ENCODE measurements at regions not wholly inside any gene's neighbourhood (a gene's known extent, or its start where the extent isn't known, plus 50 kb on each side); places are given as distances from the start of the nearest gene placed in this dataset.

DNA sequence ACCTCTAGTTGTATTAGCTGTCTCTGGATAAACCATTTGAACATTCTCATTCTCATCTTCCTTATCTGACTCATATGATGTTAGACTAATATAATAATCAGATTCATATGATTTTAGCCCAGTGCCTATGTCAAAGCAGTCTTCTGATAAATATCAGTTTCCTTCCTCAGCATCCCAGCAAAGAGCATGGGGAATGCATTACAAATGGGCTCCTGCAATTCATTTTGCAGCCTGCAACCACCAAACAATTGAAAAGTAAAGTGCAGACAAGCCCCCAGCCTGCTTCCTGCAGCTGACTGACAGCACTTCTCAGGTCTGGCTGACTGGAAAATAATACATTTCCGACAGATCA is 78.2 kb upstream of the STAC start:
- DNase-seq, result no peak

DNA sequence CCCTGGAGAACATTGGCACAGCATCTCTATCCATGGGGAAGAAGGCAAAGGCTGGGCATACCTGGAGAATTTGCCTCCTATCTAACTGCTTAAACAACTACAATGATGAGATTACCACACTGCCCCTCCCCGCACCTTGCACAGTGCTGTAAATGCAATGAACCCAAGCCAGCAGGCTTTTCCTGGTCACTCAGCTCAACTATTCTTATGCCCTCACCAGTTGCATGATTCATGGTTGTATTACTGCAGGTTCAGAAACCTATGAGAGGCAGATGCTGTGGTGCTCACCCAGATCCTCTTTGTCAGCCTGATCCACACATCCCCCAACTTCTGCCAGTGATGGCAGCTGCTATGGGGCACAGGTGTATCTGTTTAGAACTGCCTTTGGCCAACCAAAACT is 77.7 kb upstream of the STAC start:
- DNase-seq, result no peak

DNA sequence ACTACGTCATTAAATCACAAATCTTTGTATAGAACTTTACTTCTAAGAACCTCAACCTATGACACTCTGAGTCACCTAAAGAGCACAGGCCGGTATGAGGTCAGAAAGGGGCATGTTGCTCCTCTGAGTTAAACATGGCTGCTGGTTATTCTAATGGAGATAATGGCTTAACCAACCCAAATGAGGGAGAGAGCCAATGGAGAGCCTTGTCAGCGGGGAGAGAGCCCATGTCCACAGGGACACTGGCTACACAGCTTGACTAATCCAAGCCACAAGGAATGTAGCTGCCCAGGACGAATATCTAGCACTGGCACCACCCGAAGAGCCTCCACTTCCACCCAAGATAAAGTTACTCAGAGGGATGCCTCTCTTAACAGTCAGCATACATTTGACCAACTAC is 77.0 kb upstream of the STAC start:
- no peak for DNase-seq

DNA sequence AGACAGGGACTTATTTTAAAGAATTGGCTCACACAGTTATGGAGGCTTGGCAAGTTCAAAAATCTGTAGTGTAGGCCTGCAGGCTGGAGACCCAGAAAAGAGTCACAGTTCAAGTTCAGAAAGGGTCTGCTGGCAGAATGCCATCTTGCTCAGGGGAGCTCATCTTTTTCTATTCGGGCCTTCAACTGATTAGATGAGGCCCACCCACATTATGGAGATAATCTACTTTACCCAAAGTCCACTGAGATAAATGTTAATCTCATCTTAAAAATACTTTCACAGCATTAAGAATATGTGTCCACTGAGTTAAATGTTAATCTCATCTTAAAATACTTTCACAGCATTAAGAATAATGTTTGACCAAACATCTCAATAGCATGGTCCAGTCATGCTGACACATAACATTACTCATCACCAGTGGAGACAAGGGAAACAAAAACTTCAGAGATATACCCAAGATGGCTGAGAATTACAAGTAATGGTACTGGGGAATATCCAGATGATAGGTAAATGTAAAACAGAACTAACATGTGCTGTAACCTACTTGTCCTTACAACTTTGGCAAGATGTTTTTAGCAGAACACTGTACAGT is 74.3 kb upstream of the STAC start:
- no peak for DNase-seq

DNA sequence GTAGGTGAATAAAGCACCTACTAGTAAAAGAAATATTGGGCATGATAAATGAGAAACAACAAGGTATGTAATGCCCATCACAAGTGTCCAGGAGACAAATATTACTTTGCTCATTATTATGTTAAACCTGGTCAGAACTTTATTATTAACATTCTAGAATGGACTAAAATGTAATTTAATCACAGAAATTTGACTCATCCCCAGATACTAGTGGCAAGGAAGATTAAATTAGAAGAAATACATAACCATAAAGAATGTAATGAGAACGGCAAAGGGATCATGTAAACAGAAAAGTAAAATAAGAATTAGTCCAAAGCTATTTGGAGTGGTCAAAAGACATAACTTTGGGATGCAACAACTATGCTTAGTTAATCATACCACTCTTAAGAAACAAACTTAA is 71.2 kb upstream of the STAC start:
- no peak for DNase-seq

DNA sequence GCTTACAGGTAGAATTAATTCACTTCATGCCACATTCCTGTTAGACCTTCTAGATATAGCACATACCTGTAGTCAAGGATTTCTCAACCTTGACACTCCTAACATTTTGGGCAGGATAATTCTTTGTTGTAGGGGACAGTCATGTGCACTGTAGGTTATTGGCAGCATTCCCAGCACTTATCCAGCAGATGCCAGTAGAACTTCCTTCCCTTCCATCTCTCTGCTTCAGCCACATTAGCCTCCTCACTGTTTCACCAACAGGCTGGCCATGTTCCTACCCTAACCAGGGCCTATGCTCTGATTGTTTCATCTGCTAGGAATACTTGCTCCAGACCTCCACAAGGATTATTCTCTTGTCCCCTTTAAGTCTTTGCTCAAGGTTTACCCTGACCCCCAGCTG is 68.0 kb upstream of the STAC start:
- no peak for DNase-seq

DNA sequence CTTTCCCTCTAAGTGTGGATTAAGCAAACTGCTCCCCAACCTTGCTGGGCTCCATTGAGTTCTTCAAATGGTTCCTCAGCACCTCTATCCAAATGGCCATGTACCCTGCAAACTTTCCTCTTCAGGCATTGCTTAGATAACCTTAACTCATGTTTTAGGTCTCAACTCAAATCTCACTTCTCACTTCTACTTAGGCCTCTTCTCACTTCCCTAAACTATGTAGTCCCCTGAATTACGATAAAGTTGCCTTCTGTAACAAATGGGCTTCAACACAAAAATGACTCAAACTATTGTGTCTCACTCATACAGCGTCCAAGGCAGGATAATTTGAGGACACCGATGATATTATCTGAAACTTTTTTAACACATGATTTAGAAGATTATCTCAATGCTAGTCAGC is 62.4 kb upstream of the STAC start:
- no peak for DNase-seq

DNA sequence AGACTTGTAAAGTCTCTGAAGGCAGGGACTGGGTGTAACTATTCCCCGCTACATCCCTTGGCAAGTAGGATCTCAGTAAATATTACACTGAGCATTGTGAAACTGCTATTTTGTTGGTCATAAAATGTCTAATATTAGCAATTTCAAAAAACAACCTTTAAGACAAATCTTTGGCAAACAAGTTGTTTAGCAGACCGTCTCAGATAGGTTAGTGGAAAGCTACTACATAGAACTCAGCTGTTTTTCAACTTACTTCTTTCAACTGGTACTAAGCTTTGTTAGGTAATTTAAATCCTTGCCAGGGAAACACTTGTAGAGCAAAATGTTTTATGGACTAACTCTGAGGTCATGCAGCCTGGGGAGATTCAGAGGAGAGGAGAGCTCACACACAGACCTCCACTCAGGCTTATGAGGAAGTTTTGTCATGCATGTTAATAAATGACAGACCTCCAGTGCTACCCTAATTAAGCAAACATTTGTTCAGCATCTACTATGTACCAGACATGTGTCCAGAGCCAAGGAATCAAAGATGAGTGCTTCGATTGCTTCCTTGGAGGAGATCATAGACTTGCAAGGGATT is 61.6 kb upstream of the STAC start:
- DNase-seq, result no peak

DNA sequence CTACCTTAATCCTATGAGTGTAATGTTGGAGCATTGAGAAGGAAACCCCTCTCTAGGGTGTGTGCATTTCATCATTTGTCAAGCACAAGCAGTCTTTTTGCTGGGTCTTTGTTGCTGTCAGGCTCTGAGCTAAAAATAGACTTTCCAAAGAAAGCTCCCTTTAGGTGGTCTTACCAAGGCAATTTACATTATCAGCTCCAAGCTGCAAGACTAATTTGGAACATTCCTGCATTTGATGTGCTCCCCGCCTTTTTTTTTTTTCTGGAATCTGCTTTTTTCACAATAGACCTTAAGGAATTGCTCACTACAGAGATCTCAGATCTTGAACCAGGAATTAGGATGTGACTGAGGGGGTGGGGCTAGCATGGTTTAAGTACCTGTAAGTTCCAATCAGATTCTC is 60.6 kb upstream of the STAC start:
- no peak for DNase-seq
